Lung (tissue), 11 donors: ENCODE measurements at regions not wholly inside any gene's neighbourhood (a gene's known extent, or its start where the extent isn't known, plus 50 kb on each side); places are given as distances from the start of the nearest gene placed in this dataset.
A peak's percentile ranks its signal among the peaks of the same experiment; 100 is the strongest.

Source experiments
- ATAC-seq: fragments of 200-7000 bp; cut with Tn5 transposase; one replicate; pipeline ENCODE4 v1.9.1; 2020; ENCODE audit warnings: moderate number of reproducible peaks; ENCODE audit not compliant: insufficient read depth, low FRiP score
- DNase-seq, 3 donors: peaks; one replicate each; pipeline ENCODE4 v3.0.0-alpha.2; 2013 to 2017
- H3K27ac ChIP-seq, 2 donors: one replicate each; pipeline ENCODE4 v1.5.1; 2013; ENCODE audit warnings: mild to moderate bottlenecking in 2 of 2, moderate library complexity in 2 of 2, control low read depth in 1 of 2, inconsistent platforms in 1 of 2, low read depth in 1 of 2, low read length in 1 of 2
- H3K27me3 ChIP-seq, 3 donors: one replicate each; pipeline ENCODE4 v1.5.1; 2013; ENCODE audit warnings: low read length in 2 of 3; ENCODE audit not compliant: control insufficient read depth in 3 of 3, insufficient read depth in 3 of 3
- H3K36me3 ChIP-seq, 4 donors: one replicate each; pipeline ENCODE4 v1.5.1; 2013; ENCODE audit warnings: low read length in 4 of 4, mild to moderate bottlenecking in 1 of 4, moderate library complexity in 1 of 4; ENCODE audit not compliant: control insufficient read depth in 4 of 4, insufficient read depth in 4 of 4
- H3K4me1 ChIP-seq, 5 donors: one replicate each; pipeline ENCODE4 v1.5.1; 2013; ENCODE audit warnings: low read length in 5 of 5, mild to moderate bottlenecking in 2 of 5, moderate library complexity in 1 of 5; ENCODE audit not compliant: control insufficient read depth in 5 of 5, insufficient read depth in 5 of 5
- H3K4me3 ChIP-seq: one replicate; pipeline ENCODE4 v1.5.1; 2013; ENCODE audit warnings: mild to moderate bottlenecking, control low read depth, moderate library complexity
- H3K9ac ChIP-seq, 2 donors: one replicate each; pipeline ENCODE4 v1.5.1; 2013; ENCODE audit warnings: low read length in 2 of 2, control low read depth in 1 of 2; ENCODE audit not compliant: insufficient read depth in 1 of 2
- H3K9me3 ChIP-seq, 4 donors: one replicate each; pipeline ENCODE4 v1.5.1; 2013; ENCODE audit warnings: low read length in 3 of 4, mild to moderate bottlenecking in 1 of 4, moderate library complexity in 1 of 4; ENCODE audit not compliant: control insufficient read depth in 4 of 4, insufficient read depth in 3 of 4
- CTCF ChIP-seq: IDR thresholded peaks from 2 replicates; pipeline ENCODE4 v1.5.1; 2012; ENCODE audit warnings: mild to moderate bottlenecking; ENCODE audit errors: control extremely low read depth, extremely low read depth
- WGBS, 2 donors: extraction: QIAGEN DNeasy Blood & Tissue Kit; methylation state at CpG; one replicate each; pipeline ENCODE4 v1.1.7; 2013; 5-methylcytosine and 5-hydroxymethylcytosine counted together
- donor health status: control.
- donor health status: control.
- donor health status: Bipolar disorder and iron deficiency.
- donor health status: healthy.
- donor health status: DM: yes; HTN: yes; CAD: no.

- Histone ChIP-seq H3K27me3 (no peaks in the 10 kb centered on the region), H3K4me1 (no peaks in the 10 kb centered on the region), H3K9me3 (peaks cover 0 to 2% (median under 1%) of the 10 kb centered on the region in 4 donors), H3K4me3 (no peak overlapping the region), H3K27ac (no peak overlapping the region), H3K36me3 (no peaks in the 10 kb centered on the region), H3K9ac (no peak overlapping the region)
- DNase-seq (no peak), ATAC-seq (no peak)
- no peak for TF ChIP-seq CTCF
Observed at GRCh38 chr7:81525841-81526240, 244.0 kb downstream of the HGF start.

GRCh38 chr7:81519886-81520285, 250.0 kb downstream of the HGF start:
- H3K36me3 ChIP-seq = no peaks in the 10 kb centered on the region
- ATAC-seq (no peak), DNase-seq (peak in 1 of 3 donors; percentile 23)
- H3K27me3 ChIP-seq = no peaks in the 10 kb centered on the region
- H3K27ac ChIP-seq = no peak overlapping the region
- no peak for TF ChIP-seq CTCF
- H3K4me1 ChIP-seq = peaks cover 0 to 23% (median 0%) of the 10 kb centered on the region in 5 donors
- H3K9ac ChIP-seq = no peak overlapping the region
- no peak overlapping the region for H3K4me3 ChIP-seq
- H3K9me3 ChIP-seq = no peaks in the 10 kb centered on the region
- WGBS, 2 donors = 35 to 50% methylated on average over 1 of the region's 1 CpG

- Histone ChIP-seq H3K9me3 (no peaks in the 10 kb centered on the region), H3K9ac (peak overlapping the region in 1 of 2 donors; percentile 20), H3K27ac (no peak overlapping the region), H3K4me1 (peaks cover 0 to 29% (median 0%) of the 10 kb centered on the region in 5 donors), H3K27me3 (no peaks in the 10 kb centered on the region), H3K36me3 (no peaks in the 10 kb centered on the region), H3K4me3 (no peak overlapping the region)
- no peak for TF ChIP-seq CTCF
- DNase-seq (peak in 2 of 3 donors; percentile 20 to 41), ATAC-seq (no peak)
Observed at GRCh38 chr7:81516898-81517297, 252.9 kb downstream of the HGF start.

GRCh38 chr7:81515009-81515408, 254.8 kb downstream of the HGF start:
- Histone ChIP-seq H3K27ac (no peak overlapping the region), H3K36me3 (no peaks in the 10 kb centered on the region), H3K9ac (no peak overlapping the region), H3K4me3 (no peak overlapping the region), H3K4me1 (peaks cover 0 to 28% (median 0%) of the 10 kb centered on the region in 5 donors), H3K27me3 (no peaks in the 10 kb centered on the region), H3K9me3 (no peaks in the 10 kb centered on the region)
- TF ChIP-seq CTCF = no peak
- DNase-seq (peak in 2 of 3 donors; percentile 39 to 69), ATAC-seq (no peak)
- 85% methylated on average over 1 of the region's 1 CpG for WGBS, 2 donors
